Medulla oblongata (tissue), 1 donor: ENCODE measurements at regions not wholly inside any gene's neighbourhood (a gene's known extent, or its start where the extent isn't known, plus 50 kb on each side); places are given as distances from the start of the nearest gene placed in this dataset.
A peak's percentile ranks its signal among the peaks of the same experiment; 100 is the strongest.

ENCODE experiments used
- DNase-seq: peaks from one replicate; pipeline ENCODE4 v3.0.0-alpha.2; 2015; ENCODE audit errors: extremely low spot score

DNA sequence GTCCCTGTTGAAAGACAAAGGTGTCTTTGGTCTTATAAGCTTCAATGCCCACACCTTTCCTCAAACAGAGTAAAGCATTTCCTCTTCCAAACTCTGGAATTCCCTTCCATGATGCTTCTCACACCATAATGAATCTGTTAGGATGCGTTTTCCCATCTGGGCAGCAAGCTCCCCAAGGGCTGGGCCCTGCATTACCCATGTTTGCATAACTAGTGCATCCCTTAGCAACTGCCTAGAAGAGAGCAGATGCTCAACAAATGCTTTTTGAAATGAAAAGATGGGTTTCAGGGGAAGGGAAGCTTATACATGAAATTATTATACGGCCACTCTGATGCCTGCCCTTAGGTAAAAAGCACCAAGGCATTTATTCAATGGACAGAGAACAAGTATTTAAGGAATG, 124.5 kb upstream of the CCL2 start:
- no peak for DNase-seq

DNA sequence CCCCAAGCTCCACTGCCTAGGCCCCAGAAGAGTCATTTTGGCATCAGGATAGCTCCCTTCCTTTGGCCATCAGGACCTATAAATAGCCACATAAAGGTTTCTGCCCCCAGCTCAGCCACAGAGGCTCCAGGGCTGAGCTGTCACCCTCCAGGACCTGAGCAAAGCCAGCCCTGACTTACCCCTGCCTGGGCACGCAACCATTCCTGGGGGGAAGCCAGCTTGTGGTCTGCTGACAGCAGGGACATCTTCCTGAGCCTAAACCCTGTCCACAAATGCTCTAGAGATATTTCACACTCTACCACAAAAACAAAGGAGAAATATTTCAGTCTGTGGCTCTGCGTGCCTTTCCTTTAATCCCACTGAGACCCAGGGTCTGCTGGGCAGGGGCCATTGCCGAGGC, 123.7 kb upstream of the CCL2 start:
- no peak for DNase-seq

DNA sequence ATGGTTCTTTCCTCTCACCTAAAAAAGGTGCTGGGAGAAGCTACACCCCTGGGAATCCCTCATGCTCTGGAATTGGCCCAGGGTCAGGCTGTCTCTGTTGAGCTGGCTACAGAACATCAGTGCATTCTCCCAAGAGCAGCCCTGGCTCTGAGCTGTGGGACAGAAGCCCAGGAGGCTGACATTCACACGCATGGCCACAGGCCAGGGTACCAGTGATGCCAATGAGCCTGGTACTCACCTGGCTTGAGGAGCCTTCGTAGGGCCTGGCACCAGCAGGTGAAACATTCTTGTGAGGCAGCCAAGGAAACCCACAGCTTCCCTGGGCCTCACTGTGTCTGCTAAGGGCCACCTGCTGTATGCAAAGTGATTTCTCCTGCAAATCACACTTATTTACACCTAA, 121.7 kb upstream of the CCL2 start:
- DNase-seq = peak; percentile 51

DNA sequence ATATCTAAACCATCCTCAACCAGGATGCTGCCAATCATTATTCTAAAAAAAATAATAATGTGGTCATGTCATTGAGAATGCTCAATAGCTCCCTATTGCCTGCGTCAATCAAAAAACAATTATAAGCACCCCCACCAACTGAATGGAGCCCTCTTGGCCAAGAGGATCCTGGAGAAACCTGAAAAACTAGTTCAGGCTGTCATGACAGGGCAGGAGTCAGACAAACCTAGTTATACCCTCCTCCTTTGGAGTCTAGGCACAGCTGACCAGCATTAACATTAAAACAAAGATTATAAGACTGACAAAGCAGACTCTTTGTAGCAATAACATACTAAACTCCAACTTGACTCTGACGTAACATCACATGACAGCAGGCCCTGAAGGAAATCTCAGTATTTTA, 119.2 kb upstream of the CCL2 start:
- DNase-seq = no peak

DNA sequence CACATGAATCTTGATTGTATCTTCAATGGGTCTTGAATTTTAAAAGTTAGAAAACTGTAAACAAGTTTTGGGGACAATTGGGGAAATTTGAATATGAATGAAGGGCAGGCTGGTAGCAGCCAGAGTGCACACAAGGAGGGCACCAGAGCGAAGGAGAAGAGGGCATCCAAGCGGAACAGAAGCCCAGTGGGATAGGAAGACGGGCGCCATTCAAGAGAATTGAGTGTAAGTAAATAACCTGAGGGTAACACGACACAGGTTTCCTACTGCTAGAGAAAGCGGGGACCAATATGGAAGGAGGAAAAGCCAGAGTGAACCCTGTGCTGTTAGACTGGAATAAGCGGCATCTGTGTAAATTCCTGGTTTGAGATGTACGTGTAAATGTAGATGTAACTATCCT, 115.1 kb upstream of the CCL2 start:
- peak; percentile 14 for DNase-seq

DNA sequence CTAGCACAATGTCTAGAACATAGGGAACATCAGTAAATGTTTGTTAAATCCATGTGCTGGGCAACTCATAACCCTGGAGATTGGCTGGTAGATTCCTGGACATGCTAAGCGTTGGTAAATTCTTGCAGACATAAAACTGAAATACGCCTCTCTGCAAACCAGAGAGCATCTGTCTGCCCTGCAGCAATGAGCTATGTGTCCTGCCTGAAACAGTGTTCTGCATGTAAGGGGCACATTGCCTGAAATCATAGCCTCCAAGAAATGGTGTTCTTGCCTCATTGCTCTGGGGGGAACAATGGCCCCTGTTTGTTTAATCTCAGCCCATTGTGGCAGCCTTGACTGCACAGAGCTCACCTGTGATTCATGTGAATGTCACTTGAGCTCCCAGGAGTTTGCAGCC, 113.5 kb upstream of the CCL2 start:
- DNase-seq = no peak

DNA sequence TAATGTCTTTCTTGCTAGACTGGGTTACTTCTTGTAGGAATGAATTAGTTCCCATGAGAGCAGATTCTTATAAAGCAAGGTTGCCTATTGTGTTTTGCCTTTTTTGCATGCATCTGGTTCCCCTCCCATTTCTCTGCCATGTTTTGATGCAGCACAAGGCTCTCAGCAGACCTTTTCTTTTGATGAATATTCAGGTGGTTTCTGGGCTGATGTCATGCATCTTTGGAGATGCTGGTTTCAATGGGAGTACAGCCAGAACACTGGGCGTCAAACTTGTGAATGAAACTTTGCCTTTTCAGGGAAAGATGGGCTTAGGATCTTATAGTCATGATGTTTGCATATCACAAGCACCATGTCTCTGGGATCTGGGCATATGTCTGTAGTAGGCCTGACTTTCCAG, 111.7 kb upstream of the CCL2 start:
- no peak for DNase-seq

DNA sequence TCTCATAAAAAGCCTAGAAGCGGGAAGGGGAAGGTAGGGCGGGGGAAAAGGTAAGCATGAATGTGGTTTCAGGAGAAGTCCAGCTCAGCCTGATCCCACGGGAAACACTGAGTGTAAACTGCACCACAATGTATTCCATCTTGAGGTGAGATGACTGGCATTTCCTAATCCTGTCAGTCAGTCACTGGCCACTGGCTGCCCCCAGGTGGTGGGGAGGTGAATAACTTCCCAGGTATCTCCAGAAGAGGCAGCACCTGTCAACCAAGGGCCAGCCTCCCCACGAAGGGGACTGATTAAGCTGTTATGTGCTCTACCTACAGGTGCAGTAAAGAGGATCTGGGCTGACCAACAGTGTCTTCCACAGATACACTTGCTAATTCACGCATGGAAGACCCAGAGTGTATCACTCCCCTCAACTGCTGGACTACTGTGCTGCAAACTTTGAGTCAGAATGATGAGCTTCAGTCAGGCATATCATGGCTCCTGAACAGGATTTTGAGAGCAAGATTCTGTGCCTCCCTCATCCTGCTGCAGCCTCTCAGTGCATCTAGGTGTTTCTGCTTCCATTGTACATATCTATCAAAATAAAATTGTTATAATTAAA, 108.5 kb upstream of the CCL2 start:
- peak; percentile 51 for DNase-seq

DNA sequence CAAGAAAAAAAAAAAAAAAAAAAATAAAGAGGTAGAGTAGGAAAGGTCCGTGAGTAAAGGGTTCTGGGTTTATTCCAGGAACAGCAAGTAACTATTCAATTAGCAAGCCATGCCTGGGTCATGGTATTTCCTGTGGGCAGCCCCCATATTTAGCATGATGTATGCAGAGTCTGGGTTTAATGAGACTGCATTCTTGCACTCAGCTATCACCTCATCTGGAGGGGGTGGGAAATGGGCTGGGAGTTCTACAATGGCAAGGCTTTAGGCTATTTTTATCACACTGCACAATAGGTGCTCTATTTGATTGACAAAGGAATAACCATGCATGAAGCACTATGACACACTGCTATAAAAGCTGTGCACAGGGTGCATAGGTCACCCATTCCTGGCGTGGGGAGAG, 104.0 kb upstream of the CCL2 start:
- DNase-seq = no peak

DNA sequence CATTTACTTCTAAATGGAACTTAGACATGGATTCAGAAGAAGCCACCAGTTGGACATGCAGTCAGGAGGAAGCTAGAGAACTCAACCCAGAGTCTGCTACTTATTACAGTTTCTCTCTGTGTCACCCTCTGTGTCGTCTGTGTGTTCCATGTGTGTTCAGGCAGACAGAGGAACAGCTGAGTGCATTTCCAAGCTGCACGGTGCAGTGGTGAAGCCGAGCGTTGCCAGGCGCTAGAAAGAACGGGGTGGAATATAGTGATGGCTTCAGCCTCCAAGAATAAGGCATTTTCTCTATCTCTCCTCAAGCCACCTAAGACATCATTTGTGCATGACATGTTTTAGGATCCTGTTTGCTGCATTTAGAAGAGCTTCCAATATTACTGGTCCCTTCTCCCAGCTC, 101.1 kb upstream of the CCL2 start:
- no peak for DNase-seq

DNA sequence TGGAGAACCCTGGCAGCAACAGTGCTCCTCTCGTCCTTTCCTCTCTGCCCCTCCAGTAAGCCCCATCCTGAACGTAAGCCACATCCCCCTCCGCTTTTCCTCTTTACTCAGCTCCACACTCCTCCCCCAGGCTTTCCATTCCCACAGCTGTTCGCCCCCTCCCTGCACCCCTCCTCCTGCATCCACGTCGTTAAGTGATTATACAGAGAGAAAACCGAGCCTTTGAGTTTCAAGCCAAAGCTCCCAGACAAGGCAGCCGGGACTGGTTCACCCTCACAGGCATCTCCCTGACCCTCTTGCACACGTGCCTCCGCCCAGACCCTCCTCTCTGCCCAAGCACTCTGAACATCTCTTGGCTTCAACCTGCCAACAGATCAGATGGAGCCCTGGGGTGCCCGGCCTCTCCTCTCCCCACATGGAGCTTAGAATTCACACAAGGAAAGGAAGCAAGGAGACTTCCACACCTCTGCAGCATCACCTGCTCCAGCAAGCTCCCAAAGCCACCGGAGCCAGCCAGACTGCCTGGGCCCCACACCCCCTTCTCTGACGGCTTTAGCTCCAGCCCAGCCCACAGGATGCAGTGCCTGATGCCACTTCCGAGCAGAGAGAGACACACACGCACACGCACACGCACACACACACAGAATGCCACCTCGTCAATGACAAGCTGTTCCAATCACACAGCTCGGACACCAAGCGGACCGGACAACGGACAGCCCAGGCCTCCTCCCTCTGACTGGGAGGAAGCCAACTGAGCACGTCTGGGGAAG, 99.9 kb upstream of the CCL2 start:
- no peak for DNase-seq

DNA sequence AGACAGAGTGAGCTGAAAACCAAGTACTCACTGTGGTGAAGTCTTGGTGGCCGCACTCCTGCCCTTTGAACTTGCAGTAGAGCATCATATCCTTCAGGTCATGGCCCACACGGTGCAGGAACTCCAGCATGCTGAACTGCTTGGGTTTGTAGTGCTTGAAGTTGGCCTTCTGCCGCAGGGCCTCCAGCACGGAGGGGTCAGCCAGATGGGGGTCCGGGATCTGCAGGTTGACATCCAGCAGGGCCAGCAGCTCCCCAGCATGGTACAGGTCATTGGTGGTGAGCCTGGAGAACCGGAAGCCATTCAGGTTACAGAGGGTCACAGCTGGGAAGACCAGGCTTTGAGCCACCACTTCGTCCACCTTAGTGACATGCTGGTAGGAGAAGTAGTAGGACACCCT, 99.1 kb upstream of the CCL2 start:
- DNase-seq = no peak

DNA sequence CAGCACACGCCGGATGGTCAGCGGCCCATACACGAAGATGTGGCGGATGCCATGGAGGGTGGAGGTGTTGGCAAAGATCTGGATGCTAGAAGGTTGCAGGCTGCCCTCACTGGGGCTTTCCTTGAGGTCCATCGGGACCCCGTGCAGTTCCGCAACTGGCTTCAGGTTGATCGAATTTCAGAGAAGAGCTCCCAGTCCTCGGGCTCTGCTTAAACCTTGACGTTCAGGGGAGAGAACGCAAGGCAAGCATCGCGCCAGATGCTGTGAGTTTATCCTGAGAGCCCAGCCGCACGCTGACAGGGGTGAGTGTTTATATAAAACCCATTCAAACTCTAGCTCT, 98.7 kb upstream of the CCL2 start:
- no peak for DNase-seq

DNA sequence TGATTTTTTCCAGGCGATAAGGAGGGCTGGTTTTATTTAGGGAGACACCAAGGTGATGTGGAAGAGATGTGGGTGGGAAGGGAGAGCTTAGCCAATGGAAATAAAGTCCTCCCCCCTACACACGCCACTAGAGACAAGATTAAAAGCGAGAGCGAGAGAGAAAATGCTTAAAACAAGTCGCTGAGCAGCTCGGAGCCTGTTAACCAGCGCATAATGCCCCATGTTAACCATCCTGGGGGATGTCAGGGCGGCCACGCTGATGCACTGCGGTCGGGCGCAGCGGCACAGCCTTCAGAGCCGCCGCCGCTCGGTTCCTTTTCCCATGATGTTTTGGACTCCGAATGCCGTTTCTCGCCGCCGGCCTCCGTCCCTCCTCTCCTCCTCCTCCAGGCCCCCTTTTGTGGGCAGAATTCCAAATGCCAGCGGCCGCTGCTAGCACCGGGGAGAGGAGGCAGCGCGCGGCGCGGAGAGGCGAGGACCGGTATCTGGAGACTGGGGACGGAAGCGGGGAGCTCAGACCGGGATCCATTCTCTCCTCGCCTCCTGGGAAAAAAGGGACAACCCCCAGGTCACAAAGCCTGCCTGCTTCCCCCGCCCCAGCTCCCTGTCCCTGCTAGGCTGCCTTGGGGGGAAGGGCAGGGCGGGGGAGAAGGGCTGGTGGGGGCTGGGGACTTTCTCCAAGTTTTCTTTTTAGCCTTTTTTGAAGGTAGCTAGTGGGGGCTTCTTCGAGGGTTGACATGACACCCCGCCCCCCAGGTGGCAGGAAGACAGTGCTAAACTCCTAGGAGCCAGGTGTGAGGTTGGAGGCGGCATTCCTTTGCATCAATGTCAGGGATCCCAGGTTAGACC, 98.1 kb upstream of the CCL2 start:
- no peak for DNase-seq

DNA sequence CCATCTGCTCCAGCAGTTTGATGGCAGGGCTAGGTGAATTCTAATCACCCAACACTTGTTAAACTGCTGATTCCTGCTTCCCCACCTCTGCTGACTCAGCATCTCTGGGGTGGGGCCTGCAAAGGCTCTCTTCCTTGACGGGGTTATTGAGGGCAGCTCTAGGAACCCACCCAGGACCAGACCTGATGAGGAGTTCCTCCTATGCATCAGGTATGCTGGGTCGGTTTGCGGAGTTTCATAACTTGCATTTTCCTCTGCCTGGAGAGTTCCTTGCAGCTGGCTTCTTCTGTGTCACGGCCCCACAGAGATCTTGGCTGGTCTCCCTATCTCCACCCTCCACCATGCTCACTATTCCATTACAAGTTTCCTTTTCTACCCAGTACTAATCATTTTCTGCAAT, 93.4 kb upstream of the CCL2 start:
- DNase-seq = no peak

DNA sequence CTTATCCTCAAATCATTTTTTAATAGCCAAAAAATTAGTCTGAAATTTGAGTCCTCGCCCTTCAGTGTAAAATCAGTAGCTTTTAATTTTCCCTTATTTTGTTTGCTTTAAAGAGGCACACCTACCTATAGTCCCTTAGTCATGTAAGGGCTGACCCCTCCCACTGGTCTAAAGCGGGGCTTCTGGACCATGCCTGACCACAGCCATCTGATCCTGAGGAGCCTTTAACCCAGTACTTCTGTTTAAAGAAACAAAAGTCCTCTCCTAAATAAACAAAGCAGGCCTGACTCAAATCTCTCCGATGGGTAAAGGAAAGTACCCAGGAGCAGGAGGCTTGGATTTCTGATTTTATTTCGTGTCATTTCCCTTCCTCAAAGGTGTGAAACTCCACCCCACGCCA, 92.0 kb upstream of the CCL2 start:
- DNase-seq = no peak

DNA sequence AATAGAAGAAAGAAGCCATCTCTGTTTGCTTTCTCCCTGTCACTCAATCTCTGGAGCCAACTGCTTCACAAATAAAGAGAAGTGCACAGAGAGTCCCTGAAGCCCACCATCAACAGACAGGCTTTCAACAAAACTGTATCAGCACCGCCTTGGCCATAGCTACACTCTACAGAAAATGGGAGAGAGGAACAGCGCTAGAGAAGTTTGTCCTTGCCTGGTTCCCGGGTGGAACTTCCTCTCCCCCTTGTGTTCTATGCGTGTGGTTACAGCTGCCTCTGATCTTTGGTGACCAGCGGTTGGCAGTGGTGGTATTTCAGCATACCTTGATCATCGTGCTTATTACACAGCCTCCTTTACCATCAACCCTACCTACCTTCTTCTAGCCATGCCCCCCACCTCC, 91.4 kb upstream of the CCL2 start:
- peak; percentile 64 for DNase-seq

DNA sequence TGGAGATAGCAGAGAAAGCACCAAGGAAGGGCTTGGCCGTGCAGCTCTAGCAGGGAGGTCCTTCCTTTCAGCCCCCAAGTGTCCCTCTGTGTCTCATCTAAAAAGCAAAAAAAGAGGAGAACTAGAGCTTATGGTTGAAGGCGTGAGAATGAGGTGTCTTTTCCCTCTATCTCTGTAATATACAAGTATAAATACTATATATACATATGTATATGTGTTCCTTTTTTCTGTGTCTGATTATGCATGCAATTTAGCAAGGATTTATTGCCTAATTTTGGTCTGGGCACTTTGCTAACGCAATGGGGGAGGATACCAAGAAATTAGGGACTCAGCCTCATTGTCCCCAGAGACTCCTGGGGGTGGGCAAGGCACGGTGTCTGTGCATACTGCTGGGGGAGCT, 90.2 kb upstream of the CCL2 start:
- DNase-seq = no peak

DNA sequence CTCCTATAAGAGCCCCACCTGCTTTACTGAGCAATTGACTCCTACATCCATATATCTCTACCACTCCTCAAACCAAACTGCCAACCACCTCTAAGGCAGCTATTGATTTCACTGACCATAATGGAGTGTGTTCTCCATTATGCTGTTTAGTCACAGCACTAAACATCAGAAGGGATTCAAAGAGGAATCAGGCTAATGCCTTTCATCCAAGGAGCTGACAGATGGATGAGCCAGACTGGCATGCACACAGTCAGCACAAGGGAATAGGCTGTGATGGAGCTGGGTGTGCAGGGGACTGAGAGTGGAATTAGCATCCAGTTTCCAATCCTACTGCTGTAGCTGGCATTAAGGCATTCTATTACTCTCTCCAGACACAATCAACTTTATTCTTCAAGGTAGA, 88.7 kb upstream of the CCL2 start:
- DNase-seq = no peak

DNA sequence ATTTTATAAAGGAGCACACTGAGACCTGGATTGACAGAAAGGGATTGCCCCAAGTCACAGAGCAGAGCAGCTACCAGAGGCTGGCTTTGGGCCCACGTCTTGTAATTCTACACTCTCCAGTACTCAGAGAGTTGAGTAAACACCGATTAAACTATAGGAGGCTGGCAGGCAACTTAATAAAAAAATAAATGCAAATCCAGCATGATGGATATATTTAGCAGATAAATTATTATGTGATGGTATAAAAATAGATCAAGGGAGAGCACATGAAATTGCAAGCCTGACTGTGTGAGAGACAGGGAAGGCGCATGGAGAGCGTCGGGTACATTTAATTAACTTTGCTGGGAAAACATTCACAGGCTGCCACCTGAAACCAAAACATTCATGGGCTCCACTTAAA, 87.7 kb upstream of the CCL2 start:
- DNase-seq = no peak

DNA sequence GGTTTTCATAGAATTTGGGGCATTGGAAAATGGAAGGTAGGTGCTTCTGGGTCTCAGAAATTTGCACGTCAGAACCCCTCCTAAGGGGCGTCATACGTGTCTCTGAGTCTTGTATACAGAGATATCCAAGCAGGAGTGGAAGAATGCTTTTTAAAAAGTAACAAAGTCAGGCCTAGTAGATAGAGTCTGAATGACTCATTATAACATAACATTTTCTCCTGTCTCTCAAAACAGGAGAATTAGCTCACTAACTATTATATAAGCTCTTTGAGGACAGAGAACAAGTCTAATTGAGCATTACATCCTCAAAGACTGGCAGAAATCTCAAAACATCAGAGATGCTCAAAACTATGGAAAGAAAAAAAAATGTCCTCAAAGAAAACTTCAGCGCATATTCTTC, 86.1 kb upstream of the CCL2 start:
- no peak for DNase-seq

DNA sequence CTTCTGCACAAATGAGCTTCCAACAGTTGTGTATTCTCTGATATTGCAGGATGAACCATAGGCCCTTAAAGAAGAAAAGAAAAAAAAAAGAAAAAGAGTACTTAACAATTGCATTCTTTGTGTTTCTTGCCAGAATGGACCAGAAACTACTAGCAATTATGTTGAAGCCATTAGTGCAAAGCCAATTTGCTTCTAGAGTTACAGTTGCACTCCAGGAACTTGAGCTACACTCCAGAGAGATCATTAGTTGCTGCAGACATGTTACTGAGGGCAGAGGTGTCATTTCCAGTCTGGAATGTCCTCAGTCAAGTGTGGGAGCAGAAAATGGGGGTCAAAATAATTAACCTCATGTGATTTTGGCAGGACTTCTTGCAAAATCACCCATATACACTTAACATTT, 85.6 kb upstream of the CCL2 start:
- no peak for DNase-seq

DNA sequence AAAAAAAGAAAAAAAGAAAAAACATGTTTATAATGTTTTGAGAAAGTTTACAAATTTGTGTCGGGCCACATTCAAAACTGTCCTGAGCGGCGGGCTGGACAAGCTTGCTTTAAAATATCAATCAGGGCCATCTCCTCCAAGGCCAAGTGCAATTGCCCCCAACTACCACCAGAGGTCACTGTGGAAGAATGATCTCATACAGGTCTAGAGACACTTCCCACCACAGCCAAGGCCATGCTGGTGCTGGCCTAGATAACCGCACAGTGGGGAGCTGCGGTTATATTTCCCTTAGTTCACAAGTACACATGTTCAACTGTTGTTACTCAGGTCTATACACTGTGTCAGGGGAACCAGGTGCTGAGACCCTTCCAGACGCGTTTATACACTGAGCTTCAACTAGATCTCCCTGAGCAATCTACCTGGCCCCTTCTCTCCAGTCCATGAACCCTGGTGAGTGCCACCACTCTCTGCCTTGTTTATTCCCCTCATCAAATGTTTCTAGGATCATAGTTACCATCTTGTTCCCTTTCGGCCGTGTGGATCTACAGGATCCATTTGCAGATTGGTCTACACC, 83.8 kb upstream of the CCL2 start:
- DNase-seq = peak; percentile 59
